ENCODE measurements at regions not wholly inside any gene's neighbourhood (a gene's known extent, or its start where the extent isn't known, plus 50 kb on each side); places are given as distances from the start of the nearest gene placed in this dataset.

DNA sequence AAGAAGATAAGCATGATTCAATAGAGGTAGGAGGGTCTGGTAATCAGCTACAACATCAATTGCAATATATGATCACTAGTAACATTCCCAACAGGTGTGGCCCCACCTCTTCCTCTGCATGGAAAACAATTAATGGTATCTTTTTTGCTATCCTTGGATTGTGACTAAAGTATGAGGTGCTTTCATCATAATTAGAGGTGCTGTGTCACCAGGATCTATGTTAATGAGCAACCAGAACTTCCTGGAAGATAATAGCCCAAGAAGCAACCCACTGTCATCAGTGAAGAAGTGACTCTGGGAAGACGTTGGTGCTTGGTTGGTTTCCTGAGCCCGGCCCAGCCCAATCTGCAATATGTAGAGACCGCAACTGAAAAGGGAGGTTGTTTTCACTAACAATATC, 167.2 kb downstream of the SETD4 start:
- TF ChIP-seq ZNF274 (IDR thresholded peaks at IDR 0.05; ENCODE audit: low read depth, low read length) = no peak
- no peak overlapping the region for H3K4me3 ChIP-seq (ENCODE audit: low read length)

DNA sequence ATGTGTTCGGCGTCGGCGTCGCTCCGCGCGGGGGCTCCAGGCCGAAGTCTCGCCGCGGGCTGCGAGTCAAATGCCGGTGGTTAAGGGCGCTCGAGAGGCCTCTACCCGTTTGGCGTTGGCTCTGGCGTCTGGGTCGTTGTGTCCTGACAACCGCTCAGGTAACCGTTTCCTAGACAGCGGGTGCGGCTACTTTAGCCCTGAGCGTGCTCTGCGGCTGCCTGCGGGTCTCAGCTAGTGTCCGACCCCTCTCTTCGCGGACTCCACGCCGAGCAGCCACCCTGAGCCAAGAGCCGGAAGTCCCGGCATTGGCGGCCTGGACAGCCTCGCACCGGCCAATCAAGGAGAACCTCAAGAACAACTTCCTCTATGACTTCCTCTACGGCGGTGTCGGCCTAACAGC, 173.4 kb downstream of the SETD4 start:
- TF ChIP-seq ZNF274 (IDR thresholded peaks at IDR 0.05; ENCODE audit: low read depth, low read length) = no peak

DNA sequence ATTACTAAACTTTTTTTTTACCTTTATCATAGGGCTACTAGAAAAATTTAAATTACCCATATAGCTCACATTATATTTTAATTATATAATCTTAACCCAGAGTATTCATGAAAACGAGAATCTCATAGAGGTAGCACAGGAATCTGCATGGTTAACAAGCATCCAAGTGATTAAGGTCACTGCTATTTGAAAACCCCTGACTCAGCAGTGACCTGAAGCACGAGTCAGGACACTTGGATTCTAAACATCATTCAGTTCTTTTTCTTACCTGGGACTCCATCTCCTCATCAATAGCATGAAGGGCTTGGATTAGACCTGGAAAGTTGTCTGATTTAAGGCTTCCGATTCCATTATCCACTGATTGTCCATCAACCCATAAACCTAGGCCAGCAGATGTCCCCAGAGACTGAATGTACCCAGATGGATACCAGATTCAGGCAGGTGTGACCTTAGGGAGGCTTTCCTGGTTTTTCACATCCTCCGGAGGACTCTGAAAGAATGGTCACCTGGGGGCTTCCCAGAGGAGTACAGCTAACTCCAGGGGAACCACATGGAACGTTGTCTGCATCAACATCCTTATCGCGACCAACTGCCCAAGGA, 174.3 kb downstream of the SETD4 start:
- TF ChIP-seq ZNF274 (IDR thresholded peaks at IDR 0.05; ENCODE audit: low read depth, low read length) = no peak

More for the DNA sequence above, 173.4 kb downstream of the SETD4 start:
- no peak overlapping the region for H3K4me3 ChIP-seq (ENCODE audit: low read length)

DNA sequence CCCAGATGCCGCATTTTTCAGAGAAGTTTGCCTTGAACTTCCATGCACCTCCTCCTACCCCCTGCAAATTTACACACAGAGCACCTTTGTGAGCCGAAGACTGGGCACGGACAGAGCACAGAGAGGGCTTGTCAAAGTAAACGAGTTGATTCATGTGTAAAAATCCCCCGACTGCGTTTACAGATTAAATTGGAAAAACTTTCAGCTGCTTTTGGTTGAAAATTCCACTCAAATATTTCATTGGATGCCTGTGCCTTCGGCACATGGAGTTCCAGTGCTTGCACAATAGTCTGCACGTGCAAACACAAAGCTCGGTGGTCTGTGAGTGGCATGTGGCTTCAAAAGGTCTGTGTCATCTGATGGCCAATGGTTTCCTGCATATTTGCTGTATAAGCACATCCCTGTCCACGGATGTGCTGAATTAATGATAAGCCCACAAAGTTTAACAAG, 177.5 kb downstream of the SETD4 start:
- no peak for TF ChIP-seq ZNF274 (IDR thresholded peaks at IDR 0.05; ENCODE audit: low read depth, low read length)

More for the DNA sequence above, 174.3 kb downstream of the SETD4 start:
- no peak overlapping the region for H3K4me3 ChIP-seq (ENCODE audit: low read length)

DNA sequence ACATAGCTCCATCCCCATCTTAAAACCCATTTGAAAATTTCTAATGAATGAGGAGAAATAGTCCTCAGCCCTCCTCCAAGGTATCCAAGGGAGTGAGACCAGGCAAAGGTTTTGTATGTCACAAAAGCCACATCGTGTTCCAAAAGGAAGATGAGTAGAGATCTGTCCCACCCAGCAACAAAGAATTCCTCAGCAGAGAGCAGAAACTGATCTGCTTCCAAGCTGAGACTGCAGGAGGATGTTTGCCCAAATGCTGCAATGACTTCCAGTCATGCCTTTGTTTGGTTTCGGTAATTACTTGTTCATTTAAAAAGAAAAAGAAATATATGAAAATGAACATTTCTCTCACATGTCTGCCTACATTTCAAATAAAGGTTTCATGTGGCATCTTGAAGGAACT, 186.9 kb downstream of the SETD4 start:
- TF ChIP-seq ZNF274 (IDR thresholded peaks at IDR 0.05; ENCODE audit: low read depth, low read length) = no peak
- H3K4me3 ChIP-seq (ENCODE audit: low read length) = no peak overlapping the region

More for the DNA sequence above, 177.5 kb downstream of the SETD4 start:
- H3K4me3 ChIP-seq (ENCODE audit: low read length) = no peak overlapping the region

DNA sequence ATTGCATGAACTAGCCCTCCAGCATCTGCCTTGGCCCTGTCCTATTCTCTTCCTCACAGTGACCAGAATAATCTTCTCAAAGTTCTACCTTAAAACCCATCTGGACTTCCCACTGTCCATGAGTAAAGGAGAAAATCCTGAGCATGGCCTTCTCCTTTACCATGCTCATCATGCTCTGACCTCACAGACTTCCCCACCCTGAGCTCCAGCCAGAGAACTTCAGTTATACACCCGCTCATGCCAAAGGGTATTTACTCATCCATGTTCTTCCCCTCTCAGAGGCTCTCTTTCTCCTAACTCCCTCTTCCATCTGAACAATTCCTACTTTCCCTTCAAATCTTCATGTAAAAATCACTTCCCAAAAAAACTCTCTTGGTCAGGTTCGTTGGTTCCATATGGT, 188.4 kb downstream of the SETD4 start:
- H3K4me3 ChIP-seq (ENCODE audit: low read length) = no peak overlapping the region
- no peak for TF ChIP-seq ZNF274 (IDR thresholded peaks at IDR 0.05; ENCODE audit: low read depth, low read length)

DNA sequence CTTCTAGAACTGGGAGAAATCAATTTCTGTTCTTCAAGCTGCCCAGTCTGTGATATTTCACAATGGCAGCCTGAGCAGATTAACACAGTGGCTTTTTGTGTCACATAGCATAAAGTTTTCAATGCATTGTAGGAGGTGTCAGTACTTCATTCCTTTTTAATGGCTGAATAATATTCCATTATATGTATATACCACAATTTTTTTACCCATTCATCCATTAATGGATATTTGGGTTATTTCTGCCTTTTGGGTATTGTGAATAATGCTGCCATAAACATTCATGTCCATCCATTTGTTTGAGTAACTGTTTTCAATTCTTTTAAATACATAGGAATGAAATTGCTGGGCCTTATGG, 191.5 kb downstream of the SETD4 start:
- TF ChIP-seq ZNF274 (IDR thresholded peaks at IDR 0.05; ENCODE audit: low read depth, low read length) = no peak
- H3K4me3 ChIP-seq (ENCODE audit: low read length) = no peak overlapping the region

DNA sequence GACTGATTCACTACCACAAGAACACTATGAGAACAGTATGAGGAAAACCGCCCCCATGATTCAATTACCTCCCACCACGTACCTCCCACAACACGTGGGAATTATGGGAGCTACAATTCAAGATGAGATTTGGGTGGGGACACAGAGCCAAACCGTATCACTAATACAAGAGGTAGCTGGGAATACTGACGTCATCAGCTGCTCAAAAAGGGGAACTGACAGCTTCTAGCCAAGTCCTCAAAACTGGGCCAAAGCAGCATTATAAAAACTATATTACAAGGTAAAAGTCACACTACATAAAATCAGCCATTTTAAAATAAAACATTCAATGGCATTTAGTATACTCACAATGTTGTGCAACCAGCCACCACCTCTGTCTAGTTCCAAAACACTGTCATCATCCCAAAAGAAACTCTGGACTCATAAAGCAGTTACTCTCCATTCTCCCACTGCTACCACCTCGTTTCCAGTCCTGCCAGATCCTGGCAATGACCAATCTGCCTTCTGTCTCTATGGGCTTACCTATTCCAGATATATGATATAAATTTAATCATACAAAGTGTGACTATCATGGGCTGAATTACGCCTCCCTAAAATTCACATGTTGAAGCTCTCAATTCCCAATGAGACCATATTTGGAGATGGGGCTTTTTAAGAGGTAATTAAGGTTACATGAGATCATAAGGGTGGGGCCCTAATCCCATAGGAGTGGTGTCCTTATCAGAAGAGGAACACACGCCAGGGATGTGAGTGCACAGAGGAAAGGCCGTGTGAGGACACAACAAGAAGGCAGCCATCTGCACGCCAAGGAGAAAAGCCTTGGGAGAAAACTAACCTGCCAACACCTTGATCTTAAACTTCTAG, 192.1 kb downstream of the SETD4 start:
- H3K4me3 ChIP-seq (ENCODE audit: low read length) = no peak overlapping the region
- TF ChIP-seq ZNF274 (IDR thresholded peaks at IDR 0.05; ENCODE audit: low read depth, low read length) = no peak

DNA sequence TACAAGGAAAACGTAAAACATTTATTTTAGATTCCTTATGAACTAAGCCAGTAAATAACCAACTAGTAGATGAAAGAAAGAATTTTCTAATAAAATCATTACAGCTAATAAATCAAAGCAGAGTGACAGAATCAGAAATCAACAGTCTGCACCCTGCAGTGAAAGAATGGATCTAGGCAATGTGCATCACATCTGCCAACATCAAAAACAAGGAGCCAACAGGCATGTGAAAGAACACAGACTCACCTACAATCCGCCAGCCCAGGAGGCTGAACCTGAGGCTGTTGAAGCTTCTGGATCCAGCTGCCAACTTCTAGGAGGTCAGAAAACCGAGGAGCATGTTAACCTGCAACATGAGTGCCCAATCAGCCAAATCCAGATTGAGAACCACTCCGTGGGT, 196.3 kb downstream of the SETD4 start:
- H3K4me3 ChIP-seq (ENCODE audit: low read length) = no peak overlapping the region
- no peak for TF ChIP-seq ZNF274 (IDR thresholded peaks at IDR 0.05; ENCODE audit: low read depth, low read length)

DNA sequence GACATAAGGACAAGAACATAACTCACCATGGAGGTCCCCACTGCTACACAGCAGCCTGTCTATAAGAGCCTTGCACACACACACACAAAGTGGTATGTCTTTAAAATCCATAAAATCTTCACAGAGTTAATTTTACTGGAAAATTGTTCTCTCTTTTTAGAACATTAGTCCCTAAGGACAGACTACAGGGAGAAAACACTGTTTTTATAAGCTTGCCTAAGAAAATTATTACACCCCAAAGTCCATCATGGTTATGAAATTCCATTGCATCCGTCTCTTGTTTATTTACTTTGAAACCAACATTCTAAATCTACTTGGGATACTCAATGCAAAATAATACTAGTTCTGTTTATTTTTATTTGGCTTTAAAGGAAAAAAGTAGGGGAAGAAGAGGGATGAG, 197.4 kb downstream of the SETD4 start:
- no peak overlapping the region for H3K4me3 ChIP-seq (ENCODE audit: low read length)
- TF ChIP-seq ZNF274 (IDR thresholded peaks at IDR 0.05; ENCODE audit: low read depth, low read length) = no peak

DNA sequence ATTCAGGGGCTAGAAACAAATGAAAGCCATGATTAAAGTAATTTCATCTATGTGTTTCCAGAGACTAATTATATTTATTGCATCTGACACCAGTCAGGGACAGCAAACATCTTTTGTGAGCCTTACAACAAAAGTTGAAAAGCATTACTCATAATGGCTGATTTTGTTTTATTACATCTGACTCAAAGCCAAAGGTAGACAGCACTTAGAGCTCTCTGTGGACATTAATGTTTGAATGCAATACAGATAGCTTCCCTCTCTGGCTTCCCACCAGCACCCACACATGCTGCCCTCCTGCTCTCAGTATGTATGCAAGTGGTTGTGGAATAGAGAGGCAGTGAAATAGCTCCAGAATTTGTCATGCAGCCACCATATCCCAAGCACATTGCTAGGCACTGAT, 198.7 kb downstream of the SETD4 start:
- no peak for TF ChIP-seq ZNF274 (IDR thresholded peaks at IDR 0.05; ENCODE audit: low read depth, low read length)

DNA sequence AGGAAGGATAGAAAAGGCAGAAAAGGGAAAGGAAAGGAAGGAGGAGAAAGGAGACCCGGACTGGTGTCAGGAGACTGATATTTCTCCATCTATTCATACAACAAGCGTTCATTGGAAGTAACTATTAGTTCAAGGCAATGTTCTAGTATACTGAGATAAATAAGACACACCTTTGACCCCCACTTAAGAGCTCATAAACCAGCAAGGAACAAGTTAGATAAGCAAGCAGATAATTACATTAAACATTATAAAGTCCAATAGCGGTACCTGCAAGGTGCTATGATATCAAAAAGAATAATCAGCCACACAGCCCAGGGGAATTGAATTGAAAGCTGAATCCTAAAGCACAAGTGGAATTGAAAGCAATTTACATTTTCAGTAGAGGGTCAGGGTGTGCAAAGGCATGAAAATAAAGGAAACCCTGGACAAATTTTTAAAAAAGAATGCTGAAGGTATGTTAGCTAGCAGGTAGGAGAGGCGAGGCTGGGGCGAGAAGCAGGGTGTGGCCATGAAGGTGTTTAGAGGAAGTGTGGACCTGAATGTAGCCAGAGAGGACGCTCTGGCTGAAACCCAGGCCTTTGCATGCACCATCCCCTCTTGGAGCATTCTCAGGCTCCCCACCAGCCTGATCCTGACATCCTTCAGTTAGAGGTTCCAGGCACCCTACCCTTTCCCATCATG, 200.0 kb downstream of the SETD4 start:
- TF ChIP-seq ZNF274 (IDR thresholded peaks at IDR 0.05; ENCODE audit: low read depth, low read length) = no peak

More for the DNA sequence above, 198.7 kb downstream of the SETD4 start:
- H3K4me3 ChIP-seq (ENCODE audit: low read length) = no peak overlapping the region

DNA sequence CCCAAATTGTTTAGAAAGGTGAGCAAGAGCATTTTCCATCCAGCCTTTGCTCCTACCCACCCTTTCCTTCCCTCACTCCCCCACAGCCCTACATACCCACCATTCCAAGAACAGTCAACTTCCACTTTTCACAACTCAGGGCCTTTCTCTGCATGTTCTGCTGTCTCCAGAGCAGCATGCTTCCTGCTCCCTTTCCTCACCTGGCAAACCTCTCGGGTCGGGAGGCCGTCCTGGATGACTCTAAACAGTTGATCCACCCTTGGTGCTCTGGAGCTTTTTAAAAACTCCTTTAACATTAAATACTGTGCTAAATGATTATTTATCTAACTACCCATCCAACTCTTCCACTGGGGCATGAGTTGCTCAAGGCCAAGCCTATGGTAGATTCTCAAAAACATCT, 200.6 kb downstream of the SETD4 start:
- no peak for TF ChIP-seq ZNF274 (IDR thresholded peaks at IDR 0.05; ENCODE audit: low read depth, low read length)
- no peak overlapping the region for H3K4me3 ChIP-seq (ENCODE audit: low read length)

More for the DNA sequence above, 200.0 kb downstream of the SETD4 start:
- H3K4me3 ChIP-seq (ENCODE audit: low read length) = no peak overlapping the region

DNA sequence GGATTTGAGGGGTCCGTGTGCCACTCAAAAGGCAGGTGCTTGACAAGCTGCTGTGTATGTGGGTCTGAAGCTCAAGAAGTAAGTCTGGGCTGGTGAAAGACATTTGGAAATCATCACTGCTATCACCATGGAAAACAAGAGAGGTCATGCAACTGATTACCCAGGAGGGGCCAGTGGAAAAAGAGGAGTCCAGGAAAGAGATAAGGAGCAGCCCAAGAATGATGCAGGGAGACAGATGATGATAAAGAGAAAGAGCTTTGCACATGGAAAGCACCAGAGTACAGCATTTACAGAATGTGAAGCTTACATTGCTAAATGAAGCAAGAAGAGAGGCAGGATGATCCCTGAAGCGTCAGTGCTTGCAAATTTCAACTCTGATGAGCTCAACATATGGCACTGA, 203.2 kb downstream of the SETD4 start:
- no peak for TF ChIP-seq ZNF274 (IDR thresholded peaks at IDR 0.05; ENCODE audit: low read depth, low read length)
- H3K4me3 ChIP-seq (ENCODE audit: low read length) = no peak overlapping the region

DNA sequence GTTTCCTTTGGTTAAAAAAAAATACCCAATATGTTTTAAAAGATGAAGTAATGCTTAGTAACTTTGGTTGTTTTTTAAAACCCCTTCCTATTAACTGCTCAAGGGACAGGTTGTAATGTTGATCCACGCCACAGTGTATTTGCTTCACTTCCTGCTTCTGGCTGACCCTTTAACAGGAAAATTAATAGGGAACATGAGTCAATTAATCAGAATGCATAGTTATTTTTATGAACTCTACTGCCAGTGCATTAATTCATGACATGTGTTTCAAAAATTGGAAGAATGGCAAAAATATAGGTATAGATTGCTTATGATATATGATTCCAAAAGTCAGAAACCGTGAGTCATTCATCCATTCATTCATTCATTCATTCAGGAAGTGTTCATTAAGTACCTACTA, 204.8 kb downstream of the SETD4 start:
- no peak for TF ChIP-seq ZNF274 (IDR thresholded peaks at IDR 0.05; ENCODE audit: low read depth, low read length)
- no peak overlapping the region for H3K4me3 ChIP-seq (ENCODE audit: low read length)

Measured in GM08714 (cell line).